HEK293 (cell line): ENCODE measurements at regions not wholly inside any gene's neighbourhood (a gene's known extent, or its start where the extent isn't known, plus 50 kb on each side); places are given as distances from the start of the nearest gene placed in this dataset.

Source experiments
- CTCF ChIA-PET: fragments of 350-600 bp; formaldehyde crosslinking; extraction: SDS; loops from one replicate; lab custom pipeline; 2021; ENCODE audit warnings: antibody characterized with exemption; lab: Yijun Ruan, JAX
- POLR2A ChIA-PET: fragments of 300-600 bp; formaldehyde crosslinking; extraction: SDS; loops from one replicate; lab custom pipeline; 2020; ENCODE audit warnings: antibody characterized with exemption, inconsistent platforms; lab: Yijun Ruan, JAX
- H3K27ac ChIP-seq: fragments of 200-500 bp; sonication (Bioruptor generic); 2 replicates; pipeline ENCODE4 v1.5.1; 2014; ENCODE audit warnings: low read depth, low read length, control low read depth, inconsistent platforms; ENCODE audit errors: extremely low read depth
- H3K36me3 ChIP-seq, 2 experiments: fragments of 200-500 bp in 1 of 2; sonication (Bioruptor generic) in 1 of 2; 1 replicate in 1 of 2; 2 replicates in 1 of 2; pipeline ENCODE4 v1.5.1; 2014 to 2017; ENCODE audit warnings: inconsistent platforms in 2 of 2, low read length in 2 of 2; ENCODE audit not compliant: control insufficient read depth in 2 of 2, insufficient read depth in 1 of 2
- H3K4me1 ChIP-seq: fragments of 200-500 bp; sonication (Bioruptor generic); 2 replicates; pipeline ENCODE4 v1.5.1; 2014; ENCODE audit warnings: mild to moderate bottlenecking, low read length, inconsistent platforms; ENCODE audit not compliant: control insufficient read depth, insufficient read depth
- H3K4me3 ChIP-seq: 2 replicates; pipeline ENCODE4 v1.5.1; 2011; ENCODE audit warnings: low read depth, mild to moderate bottlenecking, control low read depth, low read length, moderate library complexity
- H3K9me3 ChIP-seq: fragments of 200-500 bp; sonication (Bioruptor generic); 2 replicates; pipeline ENCODE4 v1.5.1; 2014; ENCODE audit warnings: low read depth, low read length, inconsistent platforms; ENCODE audit not compliant: control insufficient read depth, insufficient read depth
- GLI4 ChIP-seq: fragments of 450-650 bp; formaldehyde crosslinking; IDR thresholded peaks from 2 replicates; pipeline ENCODE4 v1.5.1; 2016; ENCODE audit warnings: missing biosample characterization, missing genetic modification characterization
- KLF7 ChIP-seq: fragments of 450-650 bp; formaldehyde crosslinking; IDR thresholded peaks from 2 replicates; pipeline ENCODE4 v1.5.1; 2016; ENCODE audit warnings: missing biosample characterization, missing genetic modification characterization, borderline replicate concordance
- MYNN ChIP-seq: fragments of 450-650 bp; formaldehyde crosslinking; IDR thresholded peaks from 2 replicates; pipeline ENCODE4 v1.5.1; 2016; ENCODE audit warnings: missing biosample characterization, missing genetic modification characterization, borderline replicate concordance
- MZF1 ChIP-seq: fragments of 450-650 bp; formaldehyde crosslinking; IDR thresholded peaks from 2 replicates; pipeline ENCODE4 v1.5.1; 2017; ENCODE audit warnings: missing biosample characterization, missing genetic modification characterization, borderline replicate concordance
- SP2 ChIP-seq: fragments of 450-650 bp; formaldehyde crosslinking; IDR thresholded peaks from 2 replicates; pipeline ENCODE4 v1.5.1; 2016; ENCODE audit warnings: missing biosample characterization, missing genetic modification characterization
- ZEB2 ChIP-seq: fragments of 450-650 bp; formaldehyde crosslinking; IDR thresholded peaks from 2 replicates; pipeline ENCODE4 v1.5.1; 2016; ENCODE audit warnings: missing biosample characterization, missing genetic modification characterization
- ZFP3 ChIP-seq: fragments of 450-650 bp; formaldehyde crosslinking; IDR thresholded peaks from 2 replicates; pipeline ENCODE4 v1.5.1; 2016; ENCODE audit warnings: low read depth, missing biosample characterization, missing genetic modification characterization
- ZNF202 ChIP-seq: fragments of 450-650 bp; formaldehyde crosslinking; IDR thresholded peaks from 2 replicates; pipeline ENCODE4 v1.5.1; 2016; ENCODE audit warnings: missing biosample characterization, missing genetic modification characterization, borderline replicate concordance
- ZNF24 ChIP-seq: fragments of 450-650 bp; formaldehyde crosslinking; IDR thresholded peaks from 2 replicates; pipeline ENCODE4 v1.5.1; 2016; ENCODE audit warnings: missing biosample characterization, missing genetic modification characterization
- ZNF248 ChIP-seq: fragments of 450-650 bp; formaldehyde crosslinking; IDR thresholded peaks from 2 replicates; pipeline ENCODE4 v1.5.1; 2017; ENCODE audit warnings: missing biosample characterization, missing genetic modification characterization
- ZNF266 ChIP-seq: fragments of 450-650 bp; formaldehyde crosslinking; IDR thresholded peaks from 2 replicates; pipeline ENCODE4 v1.5.1; 2016; ENCODE audit warnings: missing biosample characterization, missing genetic modification characterization, low read depth
- ZNF324 ChIP-seq: fragments of 450-650 bp; formaldehyde crosslinking; IDR thresholded peaks from 2 replicates; pipeline ENCODE4 v1.5.1; 2016; ENCODE audit warnings: missing biosample characterization, missing genetic modification characterization
- ZNF423 ChIP-seq: fragments of 450-650 bp; formaldehyde crosslinking; IDR thresholded peaks from 2 replicates; pipeline ENCODE4 v1.5.1; 2016; ENCODE audit warnings: missing biosample characterization, missing genetic modification characterization
- ZNF433 ChIP-seq: fragments of 450-650 bp; formaldehyde crosslinking; IDR thresholded peaks from 2 replicates; pipeline ENCODE4 v1.5.1; 2016; ENCODE audit warnings: missing biosample characterization, missing genetic modification characterization, low read depth
- ZNF48 ChIP-seq: fragments of 450-650 bp; formaldehyde crosslinking; IDR thresholded peaks from 2 replicates; pipeline ENCODE4 v1.5.1; 2016; ENCODE audit warnings: missing biosample characterization, missing genetic modification characterization
- ZNF600 ChIP-seq: fragments of 450-650 bp; formaldehyde crosslinking; IDR thresholded peaks from 2 replicates; pipeline ENCODE4 v1.5.1; 2016; ENCODE audit warnings: missing biosample characterization, missing genetic modification characterization
- ZNF629 ChIP-seq: fragments of 450-650 bp; formaldehyde crosslinking; IDR thresholded peaks from 2 replicates; pipeline ENCODE4 v1.5.1; 2017; ENCODE audit warnings: missing biosample characterization, missing genetic modification characterization
- ZNF664 ChIP-seq: fragments of 450-650 bp; formaldehyde crosslinking; IDR thresholded peaks from 2 replicates; pipeline ENCODE4 v1.5.1; 2016; ENCODE audit warnings: missing biosample characterization, missing genetic modification characterization
- TF ChIP-seq, protein P1 (sequence below): fragments of 450-650 bp; formaldehyde crosslinking; IDR thresholded peaks from 2 replicates; pipeline ENCODE4 v1.5.1; 2016; ENCODE audit warnings: missing biosample characterization, missing genetic modification characterization
- TF ChIP-seq, protein P2 (sequence below): fragments of 450-650 bp; formaldehyde crosslinking; IDR thresholded peaks from 2 replicates; pipeline ENCODE4 v1.5.1; 2016; ENCODE audit warnings: missing biosample characterization, missing genetic modification characterization
- TF ChIP-seq, protein P3 (sequence below): fragments of 450-650 bp; formaldehyde crosslinking; IDR thresholded peaks from 2 replicates; pipeline ENCODE4 v1.5.1; 2016; ENCODE audit warnings: missing biosample characterization, missing genetic modification characterization, low read depth
- TF ChIP-seq, protein P4 (sequence below): fragments of 450-650 bp; formaldehyde crosslinking; conservative IDR thresholded peaks from 2 replicates; pipeline ENCODE4 v1.5.1; 2016; ENCODE audit warnings: low read depth, missing biosample characterization, missing genetic modification characterization
- TF ChIP-seq, protein P5 (sequence below): fragments of 450-650 bp; formaldehyde crosslinking; IDR thresholded peaks from 2 replicates; pipeline ENCODE4 v1.5.1; 2016; ENCODE audit warnings: missing biosample characterization, missing genetic modification characterization

DNA sequence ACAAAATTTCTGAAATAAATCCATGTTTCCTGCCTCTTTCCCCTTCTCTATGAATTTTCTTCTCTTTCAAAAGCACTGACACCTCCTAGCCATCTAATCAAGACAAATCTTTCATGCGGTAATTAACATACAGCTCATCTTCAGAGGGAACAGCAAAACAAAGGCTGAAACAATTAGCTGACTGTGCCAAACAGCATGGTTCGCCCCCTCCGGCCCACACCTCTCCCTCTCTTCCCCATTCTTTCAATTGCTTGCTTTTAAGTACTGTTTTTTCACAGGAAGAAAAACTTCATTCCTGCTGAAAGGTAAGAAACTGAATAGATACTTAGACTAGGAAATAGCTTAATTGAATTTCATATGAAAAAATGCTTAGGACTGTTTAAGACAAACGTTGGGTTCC, 291.1 kb upstream of the NOCT start (continued):
- TF ChIP-seq, protein P1, sequence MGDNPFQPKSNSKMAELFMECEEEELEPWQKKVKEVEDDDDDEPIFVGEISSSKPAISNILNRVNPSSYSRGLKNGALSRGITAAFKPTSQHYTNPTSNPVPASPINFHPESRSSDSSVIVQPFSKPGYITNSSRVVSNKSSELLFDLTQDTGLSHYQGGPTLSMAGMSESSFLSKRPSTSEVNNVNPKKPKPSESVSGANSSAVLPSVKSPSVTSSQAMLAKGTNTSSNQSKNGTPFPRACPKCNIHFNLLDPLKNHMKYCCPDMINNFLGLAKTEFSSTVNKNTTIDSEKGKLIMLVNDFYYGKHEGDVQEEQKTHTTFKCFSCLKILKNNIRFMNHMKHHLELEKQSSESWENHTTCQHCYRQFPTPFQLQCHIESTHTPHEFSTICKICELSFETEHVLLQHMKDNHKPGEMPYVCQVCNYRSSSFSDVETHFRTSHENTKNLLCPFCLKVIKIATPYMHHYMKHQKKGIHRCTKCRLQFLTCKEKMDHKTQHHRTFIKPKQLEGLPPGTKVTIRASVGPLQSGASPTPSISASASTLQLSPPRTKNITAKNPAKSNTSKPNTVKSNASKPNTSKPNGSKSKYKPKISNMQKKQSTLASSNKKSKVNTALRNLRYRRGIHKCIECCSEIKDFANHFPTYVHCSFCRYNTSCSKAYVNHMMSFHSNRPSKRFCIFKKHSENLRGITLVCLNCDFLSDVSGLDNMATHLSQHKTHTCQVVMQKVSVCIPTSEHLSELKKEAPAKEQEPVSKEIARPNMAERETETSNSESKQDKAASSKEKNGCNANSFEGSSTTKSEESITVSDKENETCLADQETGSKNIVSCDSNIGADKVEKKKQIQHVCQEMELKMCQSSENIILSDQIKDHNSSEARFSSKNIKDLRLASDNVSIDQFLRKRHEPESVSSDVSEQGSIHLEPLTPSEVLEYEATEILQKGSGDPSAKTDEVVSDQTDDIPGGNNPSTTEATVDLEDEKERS (tag by site-specific recombination): no peak
- no peak for TF ChIP-seq ZNF629 (tag by site-specific recombination)
- no peak for TF ChIP-seq ZNF24
- TF ChIP-seq ZNF324 (tag by site-specific recombination): no peak
- TF ChIP-seq, protein P2, sequence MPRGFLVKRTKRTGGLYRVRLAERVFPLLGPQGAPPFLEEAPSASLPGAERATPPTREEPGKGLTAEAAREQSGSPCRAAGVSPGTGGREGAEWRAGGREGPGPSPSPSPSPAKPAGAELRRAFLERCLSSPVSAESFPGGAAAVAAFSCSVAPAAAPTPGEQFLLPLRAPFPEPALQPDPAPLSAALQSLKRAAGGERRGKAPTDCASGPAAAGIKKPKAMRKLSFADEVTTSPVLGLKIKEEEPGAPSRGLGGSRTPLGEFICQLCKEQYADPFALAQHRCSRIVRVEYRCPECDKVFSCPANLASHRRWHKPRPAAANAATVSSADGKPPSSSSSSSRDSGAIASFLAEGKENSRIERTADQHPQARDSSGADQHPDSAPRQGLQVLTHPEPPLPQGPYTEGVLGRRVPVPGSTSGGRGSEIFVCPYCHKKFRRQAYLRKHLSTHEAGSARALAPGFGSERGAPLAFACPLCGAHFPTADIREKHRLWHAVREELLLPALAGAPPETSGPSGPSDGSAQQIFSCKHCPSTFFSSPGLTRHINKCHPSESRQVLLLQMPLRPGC: no peak
- no peak for TF ChIP-seq ZFP3 (tag by site-specific recombination)

DNA sequence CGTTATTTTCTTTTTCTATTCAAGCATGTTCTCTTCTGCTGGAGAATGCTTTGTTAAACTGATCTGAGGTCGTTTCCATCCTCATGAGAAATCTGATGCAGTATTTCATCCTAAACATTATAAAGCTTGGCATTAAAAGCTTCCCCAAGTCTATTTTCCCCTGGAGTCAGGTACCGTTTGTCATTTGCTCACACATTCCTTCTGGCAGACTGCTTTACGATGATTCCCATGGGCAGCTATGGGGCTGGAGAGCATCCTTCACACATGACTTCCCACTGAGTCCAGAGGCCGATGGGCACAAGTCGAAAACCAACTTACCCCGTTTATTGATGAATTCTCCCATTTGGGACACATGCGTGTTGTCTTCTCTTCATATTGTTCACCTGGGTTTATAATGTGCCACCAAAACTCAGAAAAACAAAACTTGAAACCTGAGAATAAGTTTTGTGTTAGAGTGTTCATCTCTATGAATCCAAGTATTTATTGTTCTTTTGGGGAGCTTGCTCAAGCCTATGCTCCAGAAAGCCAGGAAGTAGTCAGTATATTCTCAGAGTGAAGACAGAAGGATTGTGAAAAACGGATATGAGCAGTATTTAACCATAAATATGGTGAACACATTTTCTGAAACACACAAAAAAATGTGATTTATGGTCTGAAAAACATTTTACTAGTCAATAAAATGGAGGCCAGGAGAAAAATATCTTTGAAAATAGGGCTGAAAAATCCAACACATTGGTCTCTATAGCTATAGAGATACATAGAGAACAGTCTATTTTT, 298.8 kb upstream of the NOCT start:
- H3K9me3 ChIP-seq: no peaks in the 10 kb centered on the region
- CTCF ChIA-PET: interaction anchor here (0.5 kb wide), 1 partner anchor 295 kb away, joined by 5 read pairs; no protein-coding TSS in a partner anchor
- H3K4me3 ChIP-seq: no peak overlapping the region
- no peak overlapping the region for H3K27ac ChIP-seq
- TF ChIP-seq KLF7 (tag by site-specific recombination) (no peak), ZNF423 (no peak), ZNF433 (tag by site-specific recombination) (no peak), ZEB2 (tag by site-specific recombination) (no peak), SP2 (tag by site-specific recombination) (no peak), ZNF664 (tag by site-specific recombination) (no peak), ZNF48 (tag by site-specific recombination) (no peak), ZNF266 (tag by site-specific recombination) (no peak), ZNF248 (no peak), MYNN (tag by site-specific recombination) (no peak)
- TF ChIP-seq, protein P3, sequence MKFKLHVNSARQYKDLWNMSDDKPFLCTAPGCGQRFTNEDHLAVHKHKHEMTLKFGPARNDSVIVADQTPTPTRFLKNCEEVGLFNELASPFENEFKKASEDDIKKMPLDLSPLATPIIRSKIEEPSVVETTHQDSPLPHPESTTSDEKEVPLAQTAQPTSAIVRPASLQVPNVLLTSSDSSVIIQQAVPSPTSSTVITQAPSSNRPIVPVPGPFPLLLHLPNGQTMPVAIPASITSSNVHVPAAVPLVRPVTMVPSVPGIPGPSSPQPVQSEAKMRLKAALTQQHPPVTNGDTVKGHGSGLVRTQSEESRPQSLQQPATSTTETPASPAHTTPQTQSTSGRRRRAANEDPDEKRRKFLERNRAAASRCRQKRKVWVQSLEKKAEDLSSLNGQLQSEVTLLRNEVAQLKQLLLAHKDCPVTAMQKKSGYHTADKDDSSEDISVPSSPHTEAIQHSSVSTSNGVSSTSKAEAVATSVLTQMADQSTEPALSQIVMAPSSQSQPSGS (tag by site-specific recombination): no peak
- no peaks in the 10 kb centered on the region for H3K36me3 ChIP-seq
- H3K4me1 ChIP-seq: no peaks in the 10 kb centered on the region
- POLR2A ChIA-PET: no interaction called here

DNA sequence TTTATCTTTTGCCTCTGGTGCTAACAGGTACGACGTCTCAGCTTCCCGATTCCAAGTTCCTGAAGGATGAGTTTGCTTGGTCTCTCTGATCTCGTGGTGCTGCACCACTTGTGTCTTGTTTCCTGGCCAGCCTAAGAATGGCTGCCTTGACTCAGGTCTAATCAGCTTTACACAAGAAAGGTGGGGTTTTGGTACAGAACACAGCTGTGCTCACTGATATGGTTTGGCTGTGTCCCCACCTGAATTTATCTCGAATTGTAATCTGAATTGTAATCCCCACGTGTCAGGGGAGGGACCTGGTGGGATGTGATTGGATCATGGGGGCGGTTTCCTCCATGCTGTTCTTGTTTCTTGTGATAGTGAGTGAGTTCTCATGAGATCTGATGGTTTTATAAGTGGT, 305.3 kb upstream of the NOCT start:
- TF ChIP-seq, protein P4, sequence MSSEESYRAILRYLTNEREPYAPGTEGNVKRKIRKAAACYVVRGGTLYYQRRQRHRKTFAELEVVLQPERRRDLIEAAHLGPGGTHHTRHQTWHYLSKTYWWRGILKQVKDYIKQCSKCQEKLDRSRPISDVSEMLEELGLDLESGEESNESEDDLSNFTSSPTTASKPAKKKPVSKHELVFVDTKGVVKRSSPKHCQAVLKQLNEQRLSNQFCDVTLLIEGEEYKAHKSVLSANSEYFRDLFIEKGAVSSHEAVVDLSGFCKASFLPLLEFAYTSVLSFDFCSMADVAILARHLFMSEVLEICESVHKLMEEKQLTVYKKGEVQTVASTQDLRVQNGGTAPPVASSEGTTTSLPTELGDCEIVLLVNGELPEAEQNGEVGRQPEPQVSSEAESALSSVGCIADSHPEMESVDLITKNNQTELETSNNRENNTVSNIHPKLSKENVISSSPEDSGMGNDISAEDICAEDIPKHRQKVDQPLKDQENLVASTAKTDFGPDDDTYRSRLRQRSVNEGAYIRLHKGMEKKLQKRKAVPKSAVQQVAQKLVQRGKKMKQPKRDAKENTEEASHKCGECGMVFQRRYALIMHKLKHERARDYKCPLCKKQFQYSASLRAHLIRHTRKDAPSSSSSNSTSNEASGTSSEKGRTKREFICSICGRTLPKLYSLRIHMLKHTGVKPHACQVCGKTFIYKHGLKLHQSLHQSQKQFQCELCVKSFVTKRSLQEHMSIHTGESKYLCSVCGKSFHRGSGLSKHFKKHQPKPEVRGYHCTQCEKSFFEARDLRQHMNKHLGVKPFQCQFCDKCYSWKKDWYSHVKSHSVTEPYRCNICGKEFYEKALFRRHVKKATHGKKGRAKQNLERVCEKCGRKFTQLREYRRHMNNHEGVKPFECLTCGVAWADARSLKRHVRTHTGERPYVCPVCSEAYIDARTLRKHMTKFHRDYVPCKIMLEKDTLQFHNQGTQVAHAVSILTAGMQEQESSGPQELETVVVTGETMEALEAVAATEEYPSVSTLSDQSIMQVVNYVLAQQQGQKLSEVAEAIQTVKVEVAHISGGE (tag by site-specific recombination): no peak
- no peak for TF ChIP-seq MZF1 (tag by site-specific recombination)
- TF ChIP-seq ZNF202 (tag by site-specific recombination): no peak
- TF ChIP-seq ZNF600 (tag by site-specific recombination): no peak
- TF ChIP-seq, protein P5, sequence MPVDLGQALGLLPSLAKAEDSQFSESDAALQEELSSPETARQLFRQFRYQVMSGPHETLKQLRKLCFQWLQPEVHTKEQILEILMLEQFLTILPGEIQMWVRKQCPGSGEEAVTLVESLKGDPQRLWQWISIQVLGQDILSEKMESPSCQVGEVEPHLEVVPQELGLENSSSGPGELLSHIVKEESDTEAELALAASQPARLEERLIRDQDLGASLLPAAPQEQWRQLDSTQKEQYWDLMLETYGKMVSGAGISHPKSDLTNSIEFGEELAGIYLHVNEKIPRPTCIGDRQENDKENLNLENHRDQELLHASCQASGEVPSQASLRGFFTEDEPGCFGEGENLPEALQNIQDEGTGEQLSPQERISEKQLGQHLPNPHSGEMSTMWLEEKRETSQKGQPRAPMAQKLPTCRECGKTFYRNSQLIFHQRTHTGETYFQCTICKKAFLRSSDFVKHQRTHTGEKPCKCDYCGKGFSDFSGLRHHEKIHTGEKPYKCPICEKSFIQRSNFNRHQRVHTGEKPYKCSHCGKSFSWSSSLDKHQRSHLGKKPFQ: no peak
- no peak for TF ChIP-seq GLI4 (tag by site-specific recombination)
- Histone ChIP-seq H3K36me3 (no peaks in the 10 kb centered on the region), H3K4me1 (no peaks in the 10 kb centered on the region), H3K27ac (no peak overlapping the region), H3K9me3 (no peaks in the 10 kb centered on the region), H3K4me3 (no peak overlapping the region)
- POLR2A ChIA-PET: no interaction called here
- CTCF ChIA-PET: no interaction called here
